GM19467 (cell line): ENCODE measurements at regions not wholly inside any gene's neighbourhood (a gene's known extent, or its start where the extent isn't known, plus 50 kb on each side); places are given as distances from the start of the nearest gene placed in this dataset.
"Not testable (repeated sequence)": the region's sequence is repeated elsewhere in the genome, so short reads cannot be mapped to it uniquely, and the experiment has no call there.

ENCODE experiments used
- ATAC-seq: cut with Tn5 transposase; IDR thresholded peaks from one replicate; pipeline ENCODE4 v1.9.1; 2021; ENCODE audit warnings: mild to moderate bottlenecking, moderate library complexity; ENCODE audit not compliant: unreplicated experiment

DNA sequence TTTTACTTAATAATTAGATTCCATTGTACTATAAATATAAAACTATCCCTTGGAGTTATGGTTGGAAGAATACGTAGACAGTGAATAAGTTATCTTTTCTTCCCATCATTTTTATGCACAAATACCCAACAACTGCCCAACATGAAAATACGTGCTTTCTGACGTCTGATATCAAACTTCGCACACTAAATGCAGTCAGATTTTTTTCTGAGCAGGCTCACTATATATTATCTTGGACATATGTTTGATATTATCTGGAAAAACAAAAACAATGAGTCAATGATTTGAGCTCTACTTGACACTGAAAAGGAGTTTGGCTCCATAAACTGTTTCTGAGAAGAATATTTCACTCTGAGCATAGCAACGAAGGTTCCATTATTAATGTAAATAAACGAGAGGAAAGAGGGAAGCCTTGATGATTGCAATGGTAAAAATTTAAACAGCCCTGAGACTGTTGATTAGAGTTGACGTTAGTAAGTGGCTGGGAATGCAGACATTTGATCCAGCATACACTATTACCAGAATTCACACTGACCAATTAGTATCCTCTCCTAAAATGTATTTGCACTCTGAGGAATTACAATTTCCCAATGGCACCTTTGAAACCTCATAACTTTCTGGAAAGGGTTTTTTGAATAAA lies 1090.0 kb downstream of the EPHA7 start:
- ATAC-seq: no peak

DNA sequence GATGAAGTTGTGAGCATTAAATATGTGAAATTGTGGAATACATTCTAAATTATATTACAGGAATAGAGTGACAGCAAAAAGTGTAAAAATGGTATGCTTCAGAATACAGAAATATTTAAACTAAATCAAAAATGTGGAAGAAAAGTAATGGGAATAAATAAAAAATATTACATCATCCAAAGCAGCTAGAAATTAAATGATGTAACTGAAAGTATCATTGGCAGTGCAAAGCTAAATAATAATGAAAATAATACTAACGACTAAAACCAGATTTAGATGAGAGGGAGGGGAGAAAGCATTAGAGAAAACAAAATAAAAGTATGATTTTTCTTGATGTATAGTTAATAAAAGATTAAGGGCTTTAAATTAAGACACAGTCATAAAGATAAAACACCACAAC lies 1104.0 kb downstream of the EPHA7 start:
- no peak for ATAC-seq

DNA sequence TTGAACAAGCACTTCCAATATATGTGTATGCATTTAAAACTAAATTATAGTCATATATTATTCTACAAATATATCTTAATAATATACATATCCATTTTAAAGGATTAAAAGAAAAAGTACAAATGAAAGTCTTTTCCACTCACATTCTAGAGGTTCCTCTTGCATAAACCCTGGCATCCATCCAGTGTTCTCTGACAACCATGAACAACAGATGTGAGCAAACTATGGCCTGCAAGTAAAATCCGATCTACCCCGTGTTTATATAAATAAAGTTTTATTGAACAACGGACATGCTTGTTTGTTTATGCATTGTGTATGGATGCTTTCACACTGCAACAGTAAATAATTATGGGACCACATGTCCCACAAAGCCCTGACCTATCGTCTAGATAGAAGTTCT lies 1122.3 kb downstream of the EPHA7 start:
- no peak for ATAC-seq

DNA sequence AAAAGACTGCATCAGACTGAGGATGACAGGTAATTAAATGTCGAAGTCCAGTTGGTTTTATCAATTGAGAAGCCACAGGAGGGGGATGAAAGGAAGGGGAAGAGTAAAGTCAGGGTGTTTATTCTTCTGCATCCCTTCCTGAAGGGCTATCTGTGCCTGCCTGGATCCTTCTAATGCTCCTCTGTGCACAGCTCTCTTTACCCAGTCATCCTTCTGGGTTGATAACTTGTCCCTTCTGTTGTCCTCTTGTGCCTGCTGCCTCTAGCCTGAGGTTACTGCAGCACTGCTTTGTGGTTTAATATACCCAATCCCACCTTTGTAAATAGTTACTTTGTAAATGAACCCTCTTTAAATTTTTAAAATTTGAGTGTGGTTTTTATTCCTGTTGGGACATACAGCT lies 1127.3 kb downstream of the EPHA7 start:
- ATAC-seq: no peak

DNA sequence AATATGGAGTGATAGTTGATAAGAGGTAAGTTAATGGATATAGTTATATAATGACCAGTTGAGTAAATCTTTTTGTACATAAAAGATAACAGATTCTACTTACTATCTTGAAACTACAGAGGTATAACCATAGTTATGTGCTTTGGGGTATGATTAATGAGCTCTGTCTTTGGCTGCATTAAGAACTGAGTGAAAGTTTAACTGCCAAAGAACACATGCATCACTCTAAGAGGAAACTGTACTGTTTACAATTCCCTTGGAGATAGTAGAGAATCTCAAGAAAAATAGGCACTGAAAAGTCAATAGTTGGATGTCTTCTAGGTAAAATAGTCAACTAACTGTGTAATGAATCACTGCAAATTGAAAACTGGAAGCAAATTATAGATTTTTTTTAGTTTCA lies 1129.5 kb downstream of the EPHA7 start:
- ATAC-seq: no peak

DNA sequence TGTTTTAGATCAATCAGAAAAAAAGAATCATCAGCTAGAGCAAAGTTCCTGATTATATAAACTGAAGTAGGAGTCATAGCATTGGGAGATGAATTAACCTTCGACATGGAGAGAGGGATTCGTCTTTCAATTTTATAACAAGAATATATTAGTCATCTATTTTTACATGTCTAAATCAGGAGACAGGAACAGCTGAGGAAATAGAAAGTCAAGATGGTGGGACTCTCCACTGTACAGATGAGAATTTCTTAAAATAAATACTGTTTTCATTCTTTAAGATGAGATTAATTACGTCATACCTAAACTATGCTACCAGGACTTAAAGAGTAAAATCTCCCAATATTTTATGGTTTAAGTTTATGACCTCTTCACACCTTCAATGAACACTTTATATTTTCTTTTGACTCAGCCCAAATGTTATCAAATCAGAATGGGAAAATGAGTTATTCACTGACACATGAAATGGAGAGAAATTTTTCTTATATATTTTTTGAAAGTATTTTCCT lies 1137.7 kb downstream of the EPHA7 start:
- ATAC-seq: no peak

DNA sequence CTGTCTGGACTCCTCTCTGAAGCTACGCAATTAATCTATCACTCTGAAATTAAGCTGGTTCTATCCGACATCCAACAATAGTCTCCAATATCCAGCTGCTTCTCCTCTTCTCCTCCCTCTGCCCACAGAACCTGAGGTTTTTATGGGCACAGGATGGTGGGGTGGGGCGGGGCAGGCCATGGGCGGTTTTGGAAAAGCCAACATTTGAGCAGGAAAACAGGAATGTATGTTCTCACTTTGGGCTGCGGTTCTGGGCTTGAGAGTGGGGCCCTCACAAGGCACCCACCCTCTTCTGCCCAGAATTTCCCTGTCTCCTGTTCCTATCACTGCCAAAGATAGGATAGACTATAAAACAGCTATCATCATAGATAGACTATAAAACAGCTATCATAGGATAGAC lies 1144.2 kb downstream of the EPHA7 start:
- no peak for ATAC-seq

DNA sequence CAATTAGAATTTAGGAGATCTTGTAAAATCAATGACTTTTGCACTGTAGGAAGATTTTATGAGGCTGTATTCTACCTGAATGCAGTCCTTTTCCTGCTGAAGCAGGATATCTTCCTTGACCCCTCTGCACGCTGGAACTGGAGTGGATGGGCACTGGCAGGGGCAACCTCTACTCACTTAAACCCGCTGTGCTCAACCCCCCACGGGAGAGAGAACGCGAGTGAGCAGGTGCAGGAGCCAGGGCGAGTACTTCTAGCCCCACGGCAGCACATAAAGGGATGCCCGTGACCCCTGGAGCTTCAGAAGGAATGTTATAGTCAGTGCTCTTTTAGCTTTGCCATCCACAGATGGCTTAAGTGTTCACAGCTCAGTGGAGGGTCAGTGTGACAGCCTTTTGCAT lies 1144.8 kb downstream of the EPHA7 start:
- no peak for ATAC-seq

DNA sequence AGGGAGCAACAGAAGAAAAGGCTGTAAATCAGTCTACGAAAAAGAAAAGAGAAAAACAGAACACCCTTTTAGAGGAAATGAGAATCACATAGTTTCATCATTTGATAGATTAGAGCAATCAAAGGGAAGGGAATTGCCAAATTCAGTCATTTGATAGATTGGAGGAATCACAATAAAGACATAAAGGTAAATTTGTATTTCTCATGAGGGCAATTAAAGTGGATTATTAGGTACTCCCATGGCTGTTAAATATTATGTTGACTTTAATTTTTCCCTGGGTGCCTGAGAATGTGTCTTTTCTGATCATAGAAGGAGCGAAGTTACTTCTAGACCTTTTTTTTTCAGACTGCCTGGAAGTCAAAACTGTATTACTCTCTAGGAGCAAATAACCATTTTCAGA lies 1145.7 kb downstream of the EPHA7 start:
- no peak for ATAC-seq

DNA sequence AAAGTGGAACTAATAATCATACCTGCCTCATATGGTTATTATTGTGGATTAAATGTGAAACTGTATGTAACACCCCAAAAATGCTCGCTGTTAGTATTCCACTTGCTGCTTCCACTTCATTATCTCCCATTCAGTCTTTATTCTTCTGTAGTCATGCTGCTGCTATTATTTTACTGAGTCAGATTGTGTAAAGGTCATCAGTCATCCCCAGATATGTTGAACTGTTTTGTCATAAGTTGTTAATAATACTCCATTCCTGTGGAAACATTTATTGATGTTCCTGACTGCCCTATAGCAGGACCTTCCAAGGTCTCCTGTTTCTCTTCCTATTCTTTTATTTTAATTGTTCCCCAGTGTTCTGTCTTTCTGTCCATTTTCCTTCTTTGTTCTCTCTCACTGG lies 1148.3 kb downstream of the EPHA7 start:
- no peak for ATAC-seq

DNA sequence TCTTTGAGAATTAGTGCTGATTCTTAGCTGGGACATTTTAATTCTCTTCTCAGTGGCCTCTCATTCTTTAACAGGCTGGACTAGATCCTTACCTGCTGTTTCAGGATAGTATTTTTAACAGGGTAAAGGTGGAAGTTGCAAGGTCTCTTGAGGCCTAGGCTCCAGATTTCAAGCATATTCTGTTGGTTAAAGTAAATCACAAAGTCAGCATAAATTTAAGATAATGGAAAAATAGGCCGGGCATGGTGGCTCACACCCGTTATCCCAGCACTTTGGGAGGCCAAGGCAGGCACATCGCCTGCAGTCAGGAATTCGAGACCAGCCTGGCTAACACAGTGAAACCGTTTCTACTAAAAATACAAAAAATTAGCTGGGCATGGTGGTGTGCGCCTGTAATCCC lies 1149.0 kb downstream of the EPHA7 start:
- ATAC-seq: no peak

DNA sequence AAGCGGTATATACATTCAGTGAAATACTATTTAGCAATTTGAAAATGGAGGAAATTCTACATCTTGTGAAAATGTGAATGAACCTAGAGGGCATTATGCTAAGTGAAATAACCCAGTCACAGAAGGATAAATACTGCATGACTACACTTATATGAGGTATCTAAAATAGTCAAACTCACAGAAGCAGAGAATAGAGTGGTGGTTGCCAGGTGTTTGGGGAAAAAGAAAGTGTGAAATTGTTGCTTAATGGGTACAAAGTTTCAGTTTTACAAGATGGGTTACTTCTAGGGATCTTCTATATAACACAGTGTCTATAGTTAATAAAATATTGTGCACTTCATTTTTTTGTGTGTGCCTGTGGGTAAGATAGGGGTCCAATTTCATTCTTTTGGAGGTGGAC lies 1152.0 kb downstream of the EPHA7 start:
- no peak for ATAC-seq

DNA sequence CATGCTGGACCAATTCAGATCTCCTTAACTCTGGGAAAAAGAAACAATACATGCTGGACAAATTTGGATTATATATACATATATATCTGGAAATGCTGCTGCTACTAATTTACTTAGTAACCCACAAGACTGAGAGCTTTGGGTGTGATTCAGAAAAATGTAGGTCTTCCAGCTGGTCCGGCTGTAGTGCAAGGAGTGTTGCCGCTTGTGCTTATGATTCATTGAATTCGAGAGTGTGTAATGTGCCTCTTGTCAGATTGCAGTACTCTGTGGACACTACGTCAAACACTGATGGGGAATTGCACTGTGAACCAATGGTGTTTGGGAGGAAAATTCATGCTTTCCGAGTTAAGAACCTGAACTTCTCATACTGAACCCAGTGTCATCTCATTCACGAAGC lies 1155.5 kb downstream of the EPHA7 start:
- no peak for ATAC-seq

DNA sequence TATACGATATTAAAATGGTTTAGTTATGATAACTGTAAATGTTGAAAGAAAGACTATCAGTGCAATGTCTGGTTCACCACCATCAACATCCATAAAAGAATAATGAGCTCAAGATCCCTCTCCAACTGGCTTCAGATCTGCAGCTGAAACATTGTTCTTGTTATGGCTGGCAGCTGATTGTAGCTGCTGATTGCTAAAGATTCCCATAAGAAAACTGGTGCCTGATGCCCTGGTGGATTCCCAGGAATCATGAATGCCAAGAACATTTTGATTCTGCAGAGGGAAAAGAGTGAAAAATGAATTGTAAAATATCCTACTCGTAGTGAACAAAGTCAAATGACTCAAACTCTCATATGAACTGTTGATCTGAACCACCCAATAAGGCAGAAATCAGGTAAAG lies 1160.2 kb downstream of the EPHA7 start:
- no peak for ATAC-seq

DNA sequence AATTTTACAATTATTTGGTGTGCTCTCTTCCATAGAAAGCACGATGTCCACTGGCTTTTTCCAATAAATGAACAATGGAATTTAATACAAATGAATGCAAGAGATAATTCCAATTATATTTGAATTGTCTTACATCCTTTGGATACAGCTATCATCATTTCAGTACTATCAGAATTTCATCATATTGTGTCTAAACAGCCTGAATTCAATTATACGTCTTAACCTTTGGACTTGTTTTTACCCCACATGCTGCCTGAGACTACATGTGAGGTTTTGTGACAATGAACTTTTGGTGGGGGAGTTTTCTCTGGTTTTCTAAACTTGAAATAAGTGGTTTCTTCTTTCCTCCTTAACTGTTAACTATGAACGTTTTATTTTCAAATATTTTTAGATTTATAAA lies 1176.0 kb downstream of the EPHA7 start:
- ATAC-seq: no peak

DNA sequence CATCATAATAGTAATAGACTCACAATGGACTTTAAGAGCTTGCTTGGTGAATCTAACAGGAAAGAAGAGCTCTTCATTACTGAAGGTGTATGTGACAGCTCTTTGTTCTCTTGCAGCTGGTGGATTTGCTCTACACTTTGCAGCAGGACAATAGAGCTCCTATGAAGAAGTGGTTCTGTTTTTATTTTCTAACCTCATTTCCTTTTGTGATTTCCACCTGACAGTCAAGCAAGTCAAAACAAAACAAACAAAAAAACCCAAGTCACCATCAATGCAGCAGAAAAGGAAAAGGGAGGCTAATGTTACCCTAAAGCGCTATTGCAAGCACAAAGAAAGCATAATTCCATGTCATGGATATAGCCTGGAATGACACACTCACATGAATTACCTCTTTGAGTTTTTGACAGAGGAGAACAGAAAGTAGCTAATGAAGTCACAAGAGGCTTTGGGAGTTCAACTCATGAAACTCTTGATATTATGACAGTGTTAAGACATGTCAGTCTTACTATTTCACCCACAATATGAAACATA lies 1188.1 kb downstream of the EPHA7 start:
- ATAC-seq: no peak

DNA sequence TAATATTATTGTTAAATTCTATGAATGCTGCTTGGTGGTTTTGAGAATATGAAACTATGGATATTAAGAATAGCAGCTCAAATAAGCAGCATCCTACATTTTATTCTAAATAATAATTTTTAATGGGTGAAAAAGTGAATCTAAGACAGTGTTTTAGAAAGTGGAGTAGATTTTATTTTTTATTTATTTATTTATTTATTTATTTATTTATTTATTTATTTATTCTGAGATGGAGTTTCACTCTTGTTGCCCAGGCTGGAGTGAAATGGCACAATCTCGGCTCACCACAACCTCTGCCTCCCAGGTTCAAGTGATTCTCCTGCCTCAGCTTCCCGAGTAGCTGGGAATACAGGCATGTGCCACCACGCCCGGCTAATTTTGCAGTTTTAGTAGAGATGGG lies 1199.4 kb downstream of the EPHA7 start:
- ATAC-seq: not testable (repeated sequence)

DNA sequence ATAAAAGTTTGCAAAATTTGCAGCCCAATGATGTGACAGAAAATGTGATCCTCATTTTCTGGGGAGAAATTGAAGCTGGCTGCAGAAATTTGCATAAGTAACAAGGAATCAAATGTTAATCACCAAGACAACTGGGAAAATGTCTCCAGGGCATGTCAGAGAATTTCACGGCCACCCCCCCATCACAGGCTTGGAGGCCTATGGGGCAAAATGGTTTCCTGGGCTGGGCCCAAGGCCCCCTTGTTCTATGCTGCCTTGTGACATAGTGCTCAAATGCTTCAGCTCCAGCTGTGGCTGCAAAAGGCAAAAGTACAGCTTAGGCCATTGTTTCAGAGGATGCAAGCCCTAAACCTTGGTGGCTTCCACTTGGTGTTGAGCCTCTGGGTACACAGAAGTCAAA lies 1202.6 kb downstream of the EPHA7 start:
- no peak for ATAC-seq

DNA sequence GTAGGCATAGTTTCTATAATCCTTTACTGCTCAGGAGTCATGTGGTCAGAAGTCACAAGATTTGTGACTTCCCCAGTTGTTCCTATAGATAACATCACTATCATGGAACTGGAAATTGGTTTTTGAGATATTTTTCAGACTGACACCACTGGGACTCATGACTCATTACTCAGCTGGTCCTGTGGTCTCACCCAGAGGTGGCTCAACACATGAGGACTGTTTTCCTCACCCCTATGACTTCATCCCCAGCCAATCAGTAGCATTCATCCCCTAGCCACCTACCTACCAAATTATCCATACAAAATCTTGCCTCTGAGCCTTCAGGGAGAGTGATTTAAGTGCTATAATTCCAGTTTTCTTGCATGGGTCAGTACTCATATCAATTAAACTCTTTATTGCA lies 1217.7 kb downstream of the EPHA7 start:
- no peak for ATAC-seq

DNA sequence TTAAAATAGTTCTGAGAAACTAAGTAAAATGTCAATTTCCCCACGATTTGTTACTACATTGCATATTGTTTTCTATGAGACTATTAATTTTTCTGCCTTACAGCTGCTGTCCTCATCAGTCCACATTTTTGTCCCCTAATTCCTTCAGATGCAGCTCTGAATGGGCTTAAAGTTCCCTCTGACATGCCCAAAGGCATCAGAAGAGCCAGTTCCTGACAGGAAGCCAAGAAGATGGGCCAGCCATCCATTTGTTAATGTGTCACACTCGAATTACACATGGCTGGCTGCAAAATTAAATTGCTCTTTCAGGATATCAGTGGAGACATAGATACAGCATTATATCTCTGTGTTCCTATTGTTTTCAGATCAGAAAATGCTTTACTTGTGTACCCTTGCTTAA lies 1223.0 kb downstream of the EPHA7 start:
- no peak for ATAC-seq

DNA sequence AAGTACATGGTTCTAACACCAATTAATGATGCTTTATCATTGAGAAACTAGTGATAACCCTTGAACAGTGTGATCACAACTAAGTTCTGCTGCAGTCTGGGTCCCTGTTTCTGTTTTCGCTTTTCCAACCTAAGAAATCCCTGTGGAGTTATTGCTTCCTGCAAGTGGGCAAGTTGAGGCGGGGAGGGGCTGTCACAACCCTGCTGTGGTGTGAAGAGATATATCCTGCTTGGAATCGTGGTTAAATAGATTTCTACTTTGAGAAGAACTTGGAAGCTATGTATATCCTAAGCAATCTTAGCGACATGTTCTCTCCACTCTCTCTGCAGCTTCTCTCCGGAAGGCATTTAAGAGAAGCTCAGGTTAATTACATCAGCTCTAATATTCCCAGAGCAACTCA lies 1223.6 kb downstream of the EPHA7 start:
- ATAC-seq: no peak

DNA sequence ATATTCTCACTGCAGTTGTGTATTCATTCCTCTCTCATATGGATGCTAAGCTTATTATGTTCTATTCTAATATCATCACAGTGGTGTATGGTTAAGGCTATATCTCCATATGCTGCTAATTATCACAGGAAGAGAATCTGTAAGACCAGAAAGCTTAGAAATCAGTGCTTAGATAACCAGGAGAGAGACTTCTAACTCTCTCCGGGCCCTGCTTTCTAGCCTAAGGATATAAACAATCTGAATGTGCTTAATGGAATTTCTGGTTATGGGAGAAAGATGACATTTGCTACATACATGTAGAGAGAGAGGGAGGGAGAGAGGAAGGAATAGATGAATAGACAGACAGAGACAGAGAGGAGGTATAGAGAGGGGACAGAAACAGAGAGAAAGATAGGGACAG lies 1231.3 kb downstream of the EPHA7 start:
- ATAC-seq: no peak

DNA sequence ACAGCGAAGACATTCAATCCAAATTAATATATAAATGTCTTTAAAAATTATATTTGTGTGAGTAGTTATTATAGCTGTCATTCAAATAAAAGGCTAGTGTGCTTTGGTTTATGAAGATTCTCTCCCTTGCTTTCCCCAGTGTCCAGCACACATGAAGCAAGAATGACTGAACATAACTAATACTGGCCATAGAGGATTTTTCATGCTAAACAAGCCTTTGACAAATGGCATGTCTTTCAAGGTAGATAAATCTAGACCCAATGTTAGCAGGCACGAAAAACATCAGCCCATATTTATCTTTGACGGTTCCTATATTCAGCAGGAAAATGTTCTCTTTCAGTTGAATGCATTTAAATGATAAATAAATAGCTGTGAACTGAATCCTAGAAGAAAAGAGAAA lies 1234.4 kb downstream of the EPHA7 start:
- ATAC-seq: no peak
